ENCODE measurements at regions not wholly inside any gene's neighbourhood (a gene's known extent, or its start where the extent isn't known, plus 50 kb on each side); places are given as distances from the start of the nearest gene placed in this dataset.

DNA sequence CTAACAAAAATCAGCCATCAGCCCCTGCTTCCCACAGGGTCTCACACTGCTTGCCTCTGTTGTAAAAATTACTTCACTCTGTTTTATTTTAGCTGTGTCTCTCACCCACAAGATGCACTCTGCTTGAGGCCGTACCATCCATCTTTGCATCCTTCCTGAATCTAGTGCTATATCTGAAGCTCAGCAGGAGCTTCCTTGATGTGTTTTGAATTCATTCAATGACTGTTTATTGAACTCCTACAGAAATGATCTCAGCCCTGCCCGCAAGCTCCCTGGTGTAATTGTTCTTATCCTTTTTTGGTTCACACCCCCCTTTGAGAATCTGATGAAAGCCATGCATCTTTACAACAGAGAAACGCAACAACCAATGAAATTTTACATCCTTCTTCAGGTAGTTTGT is 310.2 kb upstream of the ZC3H12C start:
- H3K36me3 ChIP-seq, result no peaks in the 10 kb centered on the region
- H3K9me3 ChIP-seq, result no peaks in the 10 kb centered on the region
- no peaks in the 10 kb centered on the region for H3K27me3 ChIP-seq
- no peak overlapping the region for H3K27ac ChIP-seq
- no peak for DNase-seq (ENCODE audit: extremely low spot score in 2 of 2)
- intact Hi-C loops (cut with DNase I), result no loop called here
- no peak for TF ChIP-seq POLR2AphosphoS5 (IDR thresholded peaks at IDR 0.05; ENCODE audit: insufficient read depth in 1 of 2, low read depth in 1 of 2)
- TF ChIP-seq, protein P1, sequence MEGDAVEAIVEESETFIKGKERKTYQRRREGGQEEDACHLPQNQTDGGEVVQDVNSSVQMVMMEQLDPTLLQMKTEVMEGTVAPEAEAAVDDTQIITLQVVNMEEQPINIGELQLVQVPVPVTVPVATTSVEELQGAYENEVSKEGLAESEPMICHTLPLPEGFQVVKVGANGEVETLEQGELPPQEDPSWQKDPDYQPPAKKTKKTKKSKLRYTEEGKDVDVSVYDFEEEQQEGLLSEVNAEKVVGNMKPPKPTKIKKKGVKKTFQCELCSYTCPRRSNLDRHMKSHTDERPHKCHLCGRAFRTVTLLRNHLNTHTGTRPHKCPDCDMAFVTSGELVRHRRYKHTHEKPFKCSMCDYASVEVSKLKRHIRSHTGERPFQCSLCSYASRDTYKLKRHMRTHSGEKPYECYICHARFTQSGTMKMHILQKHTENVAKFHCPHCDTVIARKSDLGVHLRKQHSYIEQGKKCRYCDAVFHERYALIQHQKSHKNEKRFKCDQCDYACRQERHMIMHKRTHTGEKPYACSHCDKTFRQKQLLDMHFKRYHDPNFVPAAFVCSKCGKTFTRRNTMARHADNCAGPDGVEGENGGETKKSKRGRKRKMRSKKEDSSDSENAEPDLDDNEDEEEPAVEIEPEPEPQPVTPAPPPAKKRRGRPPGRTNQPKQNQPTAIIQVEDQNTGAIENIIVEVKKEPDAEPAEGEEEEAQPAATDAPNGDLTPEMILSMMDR (IDR thresholded peaks at IDR 0.05), result no peak
- TF ChIP-seq POLR2A (IDR thresholded peaks at IDR 0.05), result no peak
- no peak overlapping the region for H3K4me3 ChIP-seq
- no peaks in the 10 kb centered on the region for H3K4me1 ChIP-seq

DNA sequence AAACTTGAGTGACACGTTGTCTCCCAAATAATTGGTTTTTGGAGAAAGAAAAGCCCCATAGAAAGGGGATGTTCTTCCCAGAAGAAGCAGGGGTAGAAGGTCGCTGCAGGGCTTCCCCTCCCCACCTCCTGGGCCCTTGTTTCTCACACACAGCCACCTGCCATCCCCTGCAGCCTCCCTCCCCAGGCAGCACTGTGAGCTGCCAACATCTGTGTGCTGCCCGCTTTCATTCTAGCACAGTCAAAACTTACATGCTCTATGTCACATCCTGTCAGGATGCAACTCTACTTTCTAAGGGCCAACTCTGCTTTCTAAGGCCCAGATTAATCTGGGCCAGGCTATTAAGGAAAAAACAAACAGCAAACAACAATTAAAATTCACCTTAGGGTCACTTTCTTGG is 309.4 kb upstream of the ZC3H12C start:
- Histone ChIP-seq H3K27me3 (no peaks in the 10 kb centered on the region), H3K4me1 (no peaks in the 10 kb centered on the region), H3K27ac (no peak overlapping the region), H3K9me3 (no peaks in the 10 kb centered on the region), H3K36me3 (no peaks in the 10 kb centered on the region), H3K4me3 (no peak overlapping the region)
- no peak for TF ChIP-seq POLR2AphosphoS5 (IDR thresholded peaks at IDR 0.05; ENCODE audit: insufficient read depth in 1 of 2, low read depth in 1 of 2)
- TF ChIP-seq POLR2A (IDR thresholded peaks at IDR 0.05), result no peak
- TF ChIP-seq, protein P1 (IDR thresholded peaks at IDR 0.05), result no peak
- intact Hi-C loops (cut with DNase I), result no loop called here
- DNase-seq (ENCODE audit: extremely low spot score in 2 of 2), result no peak

DNA sequence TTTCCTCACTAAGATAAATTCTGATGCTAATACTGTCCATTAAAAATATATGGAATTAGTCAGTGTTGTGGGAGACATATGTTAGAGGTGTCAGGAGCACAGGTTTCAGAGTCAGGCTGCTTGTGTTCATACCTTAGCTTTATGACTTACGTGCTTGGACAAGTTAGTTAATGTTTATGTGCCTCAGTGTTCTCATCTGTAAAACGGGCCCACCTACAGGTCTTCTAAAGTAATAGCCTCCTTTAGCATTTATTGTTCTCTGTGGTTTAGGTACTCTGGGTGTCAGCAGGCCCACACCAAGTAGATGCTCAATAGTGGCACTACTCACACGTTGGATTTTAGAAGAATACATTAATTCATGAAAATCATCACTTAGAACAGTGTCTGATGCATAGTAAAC is 308.7 kb upstream of the ZC3H12C start:
- no peak overlapping the region for H3K27ac ChIP-seq
- intact Hi-C loops (cut with DNase I), result no loop called here

DNA sequence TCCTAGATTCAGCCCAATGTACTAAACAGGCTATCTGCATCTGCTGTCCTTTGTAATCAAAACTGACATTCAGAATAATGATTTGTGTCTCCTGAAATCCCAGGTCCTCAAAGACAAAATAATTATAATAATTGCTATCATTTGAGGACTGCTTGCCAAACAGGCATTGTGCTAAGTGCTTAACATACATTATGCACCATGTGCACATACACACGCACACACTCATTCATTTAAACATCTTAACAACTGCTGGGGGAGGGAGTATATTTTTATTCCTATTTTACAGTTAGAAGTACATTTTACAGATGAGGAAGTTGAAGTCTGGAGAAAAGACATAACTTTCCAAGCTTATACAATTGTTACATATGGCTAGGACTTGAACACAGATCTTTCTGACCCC is 308.0 kb upstream of the ZC3H12C start:
- intact Hi-C loops (cut with DNase I), result no loop called here
- TF ChIP-seq POLR2AphosphoS5 (IDR thresholded peaks at IDR 0.05; ENCODE audit: insufficient read depth in 1 of 2, low read depth in 1 of 2) (no peak), POLR2A (IDR thresholded peaks at IDR 0.05) (no peak)
- TF ChIP-seq, protein P1 (IDR thresholded peaks at IDR 0.05), result no peak
- no peak overlapping the region for H3K27ac ChIP-seq
- DNase-seq (ENCODE audit: extremely low spot score in 2 of 2), result no peak
- no peaks in the 10 kb centered on the region for H3K36me3 ChIP-seq
- no peaks in the 10 kb centered on the region for H3K4me1 ChIP-seq
- H3K27me3 ChIP-seq, result no peaks in the 10 kb centered on the region
- H3K4me3 ChIP-seq, result no peak overlapping the region
- H3K9me3 ChIP-seq, result no peaks in the 10 kb centered on the region

More for the DNA sequence above, 308.7 kb upstream of the ZC3H12C start:
- H3K4me1 ChIP-seq, result no peaks in the 10 kb centered on the region
- no peaks in the 10 kb centered on the region for H3K9me3 ChIP-seq
- H3K36me3 ChIP-seq, result no peaks in the 10 kb centered on the region
- no peak overlapping the region for H3K4me3 ChIP-seq
- DNase-seq (ENCODE audit: extremely low spot score in 2 of 2), result no peak
- TF ChIP-seq POLR2AphosphoS5 (IDR thresholded peaks at IDR 0.05; ENCODE audit: insufficient read depth in 1 of 2, low read depth in 1 of 2) (no peak), POLR2A (IDR thresholded peaks at IDR 0.05) (no peak)
- TF ChIP-seq, protein P1 (IDR thresholded peaks at IDR 0.05), result no peak
- no peaks in the 10 kb centered on the region for H3K27me3 ChIP-seq

DNA sequence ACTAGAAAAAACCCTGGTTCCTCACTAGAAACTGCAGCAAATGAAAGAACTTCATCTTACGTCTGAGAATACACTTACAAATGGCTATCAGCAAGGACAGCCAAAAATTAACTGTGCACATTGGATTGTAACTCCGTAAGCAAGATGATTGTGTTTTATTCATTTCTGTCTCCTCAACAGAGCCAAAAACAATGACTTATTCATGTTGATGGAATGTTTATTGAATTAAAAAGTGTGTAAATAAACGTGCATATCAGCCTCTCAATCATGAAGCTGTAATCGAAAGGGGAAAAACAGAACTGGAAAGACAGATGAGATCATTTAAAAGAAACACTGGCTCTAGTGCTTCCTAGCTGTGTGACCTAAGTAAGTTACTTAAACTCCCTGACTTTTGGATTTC is 307.5 kb upstream of the ZC3H12C start:
- intact Hi-C loops (cut with DNase I), result no loop called here
- H3K9me3 ChIP-seq, result no peaks in the 10 kb centered on the region
- H3K27ac ChIP-seq, result no peak overlapping the region
- H3K27me3 ChIP-seq, result no peaks in the 10 kb centered on the region
- DNase-seq (ENCODE audit: extremely low spot score in 2 of 2), result no peak
- no peaks in the 10 kb centered on the region for H3K4me1 ChIP-seq
- H3K4me3 ChIP-seq, result no peak overlapping the region
- no peaks in the 10 kb centered on the region for H3K36me3 ChIP-seq
- no peak for TF ChIP-seq POLR2A (IDR thresholded peaks at IDR 0.05)
- TF ChIP-seq, protein P1 (IDR thresholded peaks at IDR 0.05), result no peak
- no peak for TF ChIP-seq POLR2AphosphoS5 (IDR thresholded peaks at IDR 0.05; ENCODE audit: insufficient read depth in 1 of 2, low read depth in 1 of 2)
